ENCODE measurements at regions not wholly inside any gene's neighbourhood (a gene's known extent, or its start where the extent isn't known, plus 50 kb on each side); places are given as distances from the start of the nearest gene placed in this dataset.

GRCh38 chr13:72204291-72204690 lies 337.3 kb upstream of the DACH1 start:
- FAIRE-seq (no peak), DNase-seq (ENCODE audit: insufficient read length) (no peak)
- TF ChIP-seq POLR2AphosphoS5 (IDR thresholded peaks at IDR 0.05; ENCODE audit: low read depth, low read length): no peak
- no peak for TF ChIP-seq POLR2A (IDR thresholded peaks at IDR 0.05; ENCODE audit: low read depth, low read length)
- TF ChIP-seq TAF1 (IDR thresholded peaks at IDR 0.05; ENCODE audit: borderline replicate concordance, low read depth, low read length): no peak

- TF ChIP-seq TAF1 (IDR thresholded peaks at IDR 0.05; ENCODE audit: borderline replicate concordance, low read depth, low read length) (no peak), POLR2A (IDR thresholded peaks at IDR 0.05; ENCODE audit: low read depth, low read length) (no peak), POLR2AphosphoS5 (IDR thresholded peaks at IDR 0.05; ENCODE audit: low read depth, low read length) (no peak)
- FAIRE-seq: no peak
Observed at GRCh38 chr13:72201726-72202125, 334.7 kb upstream of the DACH1 start.

GRCh38 chr13:72199640-72200039 lies 332.6 kb upstream of the DACH1 start:
- DNase-seq (ENCODE audit: insufficient read length): no peak
- TF ChIP-seq POLR2A (IDR thresholded peaks at IDR 0.05; ENCODE audit: low read depth, low read length): no peak
- TF ChIP-seq POLR2AphosphoS5 (IDR thresholded peaks at IDR 0.05; ENCODE audit: low read depth, low read length): no peak
- TF ChIP-seq TAF1 (IDR thresholded peaks at IDR 0.05; ENCODE audit: borderline replicate concordance, low read depth, low read length): no peak
- no peak for FAIRE-seq

More at GRCh38 chr13:72201726-72202125, 334.7 kb upstream of the DACH1 start:
- no peak for DNase-seq (ENCODE audit: insufficient read length)

- DNase-seq (ENCODE audit: insufficient read length): no peak
- FAIRE-seq: no peak
- TF ChIP-seq POLR2AphosphoS5 (IDR thresholded peaks at IDR 0.05; ENCODE audit: low read depth, low read length): no peak
Observed at GRCh38 chr13:72198967-72199560, 332.1 kb upstream of the DACH1 start.

GRCh38 chr13:72198042-72198441 lies 331.0 kb upstream of the DACH1 start:
- DNase-seq (ENCODE audit: insufficient read length) (no peak), FAIRE-seq (no peak)
- TF ChIP-seq POLR2A (IDR thresholded peaks at IDR 0.05; ENCODE audit: low read depth, low read length) (no peak), TAF1 (IDR thresholded peaks at IDR 0.05; ENCODE audit: borderline replicate concordance, low read depth, low read length) (no peak), POLR2AphosphoS5 (IDR thresholded peaks at IDR 0.05; ENCODE audit: low read depth, low read length) (no peak)

GRCh38 chr13:72195044-72195704 lies 328.2 kb upstream of the DACH1 start:
- DNase-seq (ENCODE audit: insufficient read length) (no peak), FAIRE-seq (no peak)
- TF ChIP-seq POLR2A (IDR thresholded peaks at IDR 0.05; ENCODE audit: low read depth, low read length): no peak
- no peak for TF ChIP-seq TAF1 (IDR thresholded peaks at IDR 0.05; ENCODE audit: borderline replicate concordance, low read depth, low read length)
- no peak for TF ChIP-seq POLR2AphosphoS5 (IDR thresholded peaks at IDR 0.05; ENCODE audit: low read depth, low read length)

- FAIRE-seq (no peak), DNase-seq (ENCODE audit: insufficient read length) (no peak)
- TF ChIP-seq TAF1 (IDR thresholded peaks at IDR 0.05; ENCODE audit: borderline replicate concordance, low read depth, low read length) (no peak), POLR2AphosphoS5 (IDR thresholded peaks at IDR 0.05; ENCODE audit: low read depth, low read length) (no peak), POLR2A (IDR thresholded peaks at IDR 0.05; ENCODE audit: low read depth, low read length) (no peak)
Observed at GRCh38 chr13:72194523-72194922, 327.5 kb upstream of the DACH1 start.

GRCh38 chr13:72186730-72187422 lies 319.9 kb upstream of the DACH1 start:
- DNase-seq (ENCODE audit: insufficient read length): no peak
- FAIRE-seq: no peak
- TF ChIP-seq POLR2A (IDR thresholded peaks at IDR 0.05; ENCODE audit: low read depth, low read length) (no peak), POLR2AphosphoS5 (IDR thresholded peaks at IDR 0.05; ENCODE audit: low read depth, low read length) (no peak), TAF1 (IDR thresholded peaks at IDR 0.05; ENCODE audit: borderline replicate concordance, low read depth, low read length) (no peak)

- no peak for DNase-seq (ENCODE audit: insufficient read length)
- no peak for TF ChIP-seq TAF1 (IDR thresholded peaks at IDR 0.05; ENCODE audit: borderline replicate concordance, low read depth, low read length)
- no peak for FAIRE-seq
Observed at GRCh38 chr13:72185776-72186175, 318.8 kb upstream of the DACH1 start.

GRCh38 chr13:72181661-72182060 lies 314.7 kb upstream of the DACH1 start:
- TF ChIP-seq POLR2A (IDR thresholded peaks at IDR 0.05; ENCODE audit: low read depth, low read length) (no peak), TAF1 (IDR thresholded peaks at IDR 0.05; ENCODE audit: borderline replicate concordance, low read depth, low read length) (no peak), POLR2AphosphoS5 (IDR thresholded peaks at IDR 0.05; ENCODE audit: low read depth, low read length) (no peak)
- FAIRE-seq (no peak), DNase-seq (ENCODE audit: insufficient read length) (no peak)

GRCh38 chr13:72180253-72180952 lies 313.4 kb upstream of the DACH1 start:
- FAIRE-seq: no peak
- DNase-seq (ENCODE audit: insufficient read length): no peak
- TF ChIP-seq TAF1 (IDR thresholded peaks at IDR 0.05; ENCODE audit: borderline replicate concordance, low read depth, low read length) (no peak), POLR2AphosphoS5 (IDR thresholded peaks at IDR 0.05; ENCODE audit: low read depth, low read length) (no peak), POLR2A (IDR thresholded peaks at IDR 0.05; ENCODE audit: low read depth, low read length) (no peak)
